PC-3 (cell line): ENCODE measurements at regions not wholly inside any gene's neighbourhood (a gene's known extent, or its start where the extent isn't known, plus 50 kb on each side); places are given as distances from the start of the nearest gene placed in this dataset.

Experiments used
- ATAC-seq: fragments of 200-7000 bp; cut with Tn5 transposase; 2 replicates; pipeline ENCODE4 v1.9.1; 2020; ENCODE audit warnings: mild to moderate bottlenecking, moderate library complexity
- BruUV-seq: library from RNA; stranded (reverse); fragments of 400-500 nt; replicated peaks from 2 replicates; lab custom pipeline; 2021; lab: Mats Ljungman, UMichigan
- CTCF ChIA-PET: fragments of 300-600 bp; sonication (Branson Sonifier 250); formaldehyde crosslinking; loops from one replicate; lab custom pipeline; 2022; ENCODE audit warnings: antibody characterized with exemption; lab: Charles Lee
- POLR2A ChIA-PET: fragments of 300-600 bp; sonication (Branson Sonifier 250); formaldehyde crosslinking; loops from one replicate; lab custom pipeline; 2022; ENCODE audit warnings: antibody characterized with exemption; ENCODE audit not compliant: unreplicated experiment; lab: Charles Lee
- DNase-seq: peaks from one replicate; pipeline ENCODE4 v3.0.0-alpha.2; 2015
- H2AFZ ChIP-seq: fragments of 300-600 bp; sonication (generic); 2 replicates; pipeline ENCODE4 v1.6.0; 2016; ENCODE audit warnings: antibody characterized with exemption, low read length
- H3F3A ChIP-seq: fragments of 300-600 bp; sonication (generic); one replicate; pipeline ENCODE4 v1.6.0; 2017; ENCODE audit warnings: antibody characterized with exemption, low read length, control low read depth, mild to moderate bottlenecking; ENCODE audit not compliant: unreplicated experiment
- H3K27ac ChIP-seq: fragments of 300-600 bp; sonication (generic); 2 replicates; pipeline ENCODE4 v1.5.1; 2016; ENCODE audit warnings: mild to moderate bottlenecking, low read length
- H3K27me3 ChIP-seq: fragments of 300-600 bp; sonication (generic); 2 replicates; pipeline ENCODE4 v1.6.1; 2016; ENCODE audit warnings: low read length, mixed read lengths
- H3K36me3 ChIP-seq: fragments of 300-600 bp; sonication (generic); 2 replicates; pipeline ENCODE4 v1.6.1; 2016; ENCODE audit warnings: low read depth, mixed run types, low read length, mixed read lengths
- H3K4me1 ChIP-seq: fragments of 300-600 bp; sonication (generic); 2 replicates; pipeline ENCODE4 v1.5.1; 2016; ENCODE audit warnings: low read length; ENCODE audit not compliant: insufficient read depth
- H3K4me2 ChIP-seq: fragments of 300-600 bp; sonication (generic); 2 replicates; pipeline ENCODE4 v1.6.0; 2016; ENCODE audit warnings: low read length
- H3K4me3 ChIP-seq: fragments of 300-600 bp; sonication (generic); 2 replicates; pipeline ENCODE4 v1.5.1; 2016; ENCODE audit warnings: mild to moderate bottlenecking, low read length, mixed read lengths
- H3K79me2 ChIP-seq: fragments of 300-600 bp; sonication (generic); 2 replicates; pipeline ENCODE4 v1.6.1; 2017; ENCODE audit warnings: low read length, mixed read lengths
- H3K9ac ChIP-seq: fragments of 300-600 bp; sonication (generic); 2 replicates; pipeline ENCODE4 v1.6.0; 2016; ENCODE audit warnings: mild to moderate bottlenecking, low read length
- H3K9me2 ChIP-seq: fragments of 300-600 bp; sonication (generic); replicated peaks from 2 replicates; pipeline ENCODE4 v1.6.1; 2016; ENCODE audit warnings: mixed run types, low read length, mixed read lengths
- H3K9me3 ChIP-seq: fragments of 300-600 bp; sonication (generic); 2 replicates; pipeline ENCODE4 v1.6.1; 2016; ENCODE audit warnings: low read length, mixed read lengths
- H4K20me1 ChIP-seq: fragments of 300-600 bp; sonication (generic); 2 replicates; pipeline ENCODE4 v1.6.1; 2016; ENCODE audit warnings: low read length, mixed read lengths
- CTCF ChIP-seq: fragments of 300-600 bp; sonication (generic); conservative IDR thresholded peaks from 2 replicates; pipeline ENCODE4 v1.5.1; 2017; ENCODE audit warnings: antibody characterized with exemption, low read depth, mild to moderate bottlenecking, low read length
- EZH2 ChIP-seq: fragments of 300-600 bp; sonication (generic); IDR thresholded peaks from one replicate; pipeline ENCODE4 v1.6.1; 2017; ENCODE audit warnings: antibody characterized with exemption, mild to moderate bottlenecking, low read length; ENCODE audit not compliant: unreplicated experiment
- EZH2phosphoT487 ChIP-seq: fragments of 300-600 bp; sonication (generic); IDR thresholded peaks from 2 replicates; pipeline ENCODE4 v1.6.1; 2018; ENCODE audit warnings: mild to moderate bottlenecking, antibody characterized with exemption, low read length, borderline replicate concordance
- intact Hi-C: fragments of 100-400 bp; cut with micrococcal nuclease; formaldehyde crosslinking; loops from 2 replicates; pipeline ENCODE4 v1.9.0; 2023

GRCh38 chr1:216916890-216917438 lies 193.7 kb upstream of the ESRRG start:
- TF ChIP-seq EZH2phosphoT487 (no peak), CTCF (no peak), EZH2 (no peak)
- no peak overlapping the region for H2AFZ ChIP-seq
- no peaks in the 10 kb centered on the region for H3K9me2 ChIP-seq
- no peak for ATAC-seq
- intact Hi-C loops = no loop called here
- H3K36me3 ChIP-seq = no peaks in the 10 kb centered on the region
- no peaks in the 10 kb centered on the region for H3K9me3 ChIP-seq
- no TSS peak for BruUV-seq
- H3K79me2 ChIP-seq = no peaks in the 10 kb centered on the region
- H3K27me3 ChIP-seq = no peaks in the 10 kb centered on the region
- CTCF ChIA-PET = no interaction called here
- no peak overlapping the region for H3K9ac ChIP-seq
- no peak overlapping the region for H3K27ac ChIP-seq
- DNase-seq = no peak
- POLR2A ChIA-PET = no interaction called here
- H3K4me3 ChIP-seq = no peak overlapping the region
- no peak overlapping the region for H3K4me2 ChIP-seq
- no peaks in the 10 kb centered on the region for H4K20me1 ChIP-seq
- H3F3A ChIP-seq = no peaks in the 10 kb centered on the region
- H3K4me1 ChIP-seq = no peaks in the 10 kb centered on the region

GRCh38 chr1:216914974-216915373 lies 191.7 kb upstream of the ESRRG start:
- no peak for DNase-seq
- Histone ChIP-seq H2AFZ (no peak overlapping the region), H3K4me2 (no peak overlapping the region), H3K4me1 (no peaks in the 10 kb centered on the region), H4K20me1 (no peaks in the 10 kb centered on the region), H3F3A (no peaks in the 10 kb centered on the region), H3K27me3 (no peaks in the 10 kb centered on the region), H3K27ac (no peak overlapping the region), H3K4me3 (no peak overlapping the region), H3K9me2 (no peaks in the 10 kb centered on the region), H3K79me2 (no peaks in the 10 kb centered on the region), H3K9me3 (no peaks in the 10 kb centered on the region), H3K9ac (no peak overlapping the region), H3K36me3 (no peaks in the 10 kb centered on the region)
- POLR2A ChIA-PET = no interaction called here
- no peak for ATAC-seq
- TF ChIP-seq EZH2 = no peak
- TF ChIP-seq CTCF = no peak
- TF ChIP-seq EZH2phosphoT487 = no peak
- intact Hi-C loops = no loop called here
- CTCF ChIA-PET = no interaction called here
- BruUV-seq = no TSS peak

- ATAC-seq = no peak
- intact Hi-C loops = no loop called here
- H3K9me2 ChIP-seq = no peaks in the 10 kb centered on the region
- TF ChIP-seq CTCF (no peak), EZH2 (no peak), EZH2phosphoT487 (no peak)
- H3K9ac ChIP-seq = no peak overlapping the region
- H3K4me1 ChIP-seq = no peaks in the 10 kb centered on the region
- CTCF ChIA-PET = no interaction called here
- no peaks in the 10 kb centered on the region for H3K9me3 ChIP-seq
- no peak overlapping the region for H3K4me2 ChIP-seq
- BruUV-seq = no TSS peak
- no peak for DNase-seq
- POLR2A ChIA-PET = no interaction called here
- H3K36me3 ChIP-seq = no peaks in the 10 kb centered on the region
- no peaks in the 10 kb centered on the region for H3K27me3 ChIP-seq
- no peak overlapping the region for H3K27ac ChIP-seq
- H3K79me2 ChIP-seq = no peaks in the 10 kb centered on the region
- H3K4me3 ChIP-seq = no peak overlapping the region
- no peaks in the 10 kb centered on the region for H4K20me1 ChIP-seq
- no peaks in the 10 kb centered on the region for H3F3A ChIP-seq
- no peak overlapping the region for H2AFZ ChIP-seq
These were observed 190.7 kb upstream of the ESRRG start for GRCh38 chr1:216913976-216914375.
